Ovary (tissue), 3 donors: ENCODE measurements at regions not wholly inside any gene's neighbourhood (a gene's known extent, or its start where the extent isn't known, plus 50 kb on each side); places are given as distances from the start of the nearest gene placed in this dataset.

Source experiments
- CTCF ChIP-seq, 3 donors: fragments of 450-650 bp in 2 of 3; fragments of 200-600 bp in 1 of 3; IDR thresholded peaks; one replicate each; pipeline versions ENCODE4 v1.5.1 to v1.8.0; 2016 to 2022; ENCODE audit warnings: antibody characterized with exemption in 3 of 3, mild to moderate bottlenecking in 1 of 3
- EP300 ChIP-seq: sonication (generic); formaldehyde crosslinking; IDR thresholded peaks from one replicate; pipeline ENCODE4 v1.6.1; 2017; ENCODE audit warnings: antibody characterized with exemption
- donor health status: DM: no; HTN: no; CAD: no.

GRCh38 chr17:14446825-14447224, 145.9 kb downstream of the HS3ST3B1 start:
- TF ChIP-seq EP300, result no peak
- TF ChIP-seq CTCF (IDR thresholded peaks at IDR 0.05), result no peak
